K562 (cell line): ENCODE measurements at regions not wholly inside any gene's neighbourhood (a gene's known extent, or its start where the extent isn't known, plus 50 kb on each side); places are given as distances from the start of the nearest gene placed in this dataset.

Source experiments
- ATAC-seq: fragments of 200-7000 bp; cut with Tn5 transposase; 3 replicates; pipeline ENCODE4 v1.9.1; 2020; ENCODE audit warnings: moderate library complexity
- BruUV-seq: library from RNA; stranded (reverse); fragments of 400-500 nt; replicated peaks from 2 replicates; lab custom pipeline; 2021; lab: Mats Ljungman, UMichigan
- CTCF ChIA-PET: fragments of 300-600 bp; formaldehyde crosslinking; extraction: SDS; loops from one replicate; lab custom pipeline; 2021; ENCODE audit warnings: low intra/inter-chr PET ratio; lab: Yijun Ruan, JAX
- POLR2A ChIA-PET: fragments of 300-600, 350-650 bp; sonication (Branson Sonifier 250); formaldehyde crosslinking; extraction: SDS; loops from one replicate; lab custom pipeline; 2021; ENCODE audit warnings: antibody characterized with exemption, inconsistent platforms; lab: Yijun Ruan, JAX
- DNase-seq, 4 experiments: peaks; one replicate each; pipeline versions ENCODE4 v3.0.0 to v3.0.0-alpha.2; 2011 to 2018; ENCODE audit warnings: low spot score in 3 of 4, mixed read lengths in 3 of 4; ENCODE audit errors: extremely low read depth in 1 of 4
- FAIRE-seq: peaks from 2 replicates; lab custom pipeline; 2011; peaks lifted over from hg19 to GRCh38; lab: Jason Lieb, UNC
- H2AFZ ChIP-seq: 2 replicates; pipeline ENCODE4 v1.6.0; 2011; ENCODE audit warnings: low read depth, low read length, control low read depth, inconsistent platforms
- H3K27ac ChIP-seq: fragments of 200-600 bp; 3 replicates; pipeline ENCODE4 v1.8.0; 2011; ENCODE audit warnings: low read depth, mild to moderate bottlenecking, control low read depth, inconsistent platforms, low read length, moderate library complexity, mixed read lengths; ENCODE audit errors: extremely low read depth
- H3K27me3 ChIP-seq, 2 experiments: fragments of 300-600 bp in 1 of 2; 2 replicates in 1 of 2; 3 replicates in 1 of 2; pipeline versions ENCODE4 v1.6.0 to v1.8.0; 2011; ENCODE audit warnings: inconsistent platforms in 2 of 2, low read length in 2 of 2, mild to moderate bottlenecking in 1 of 2, mixed read lengths in 1 of 2, moderate library complexity in 1 of 2; ENCODE audit not compliant: control insufficient read depth in 2 of 2, insufficient read depth in 2 of 2
- H3K36me3 ChIP-seq: fragments of 300-600 bp; 3 replicates; pipeline ENCODE4 v1.8.0; 2011; ENCODE audit warnings: mild to moderate bottlenecking, low read length, inconsistent platforms; ENCODE audit not compliant: control insufficient read depth, insufficient read depth
- H3K4me1 ChIP-seq, 2 experiments: fragments of 200-600 bp in 1 of 2; replicated peaks in 1 of 2; 2 replicates in 1 of 2; 3 replicates in 1 of 2; pipeline versions ENCODE4 v1.5.1 to v1.8.0; 2011; ENCODE audit warnings: inconsistent platforms in 2 of 2, low read length in 2 of 2, mild to moderate bottlenecking in 1 of 2, mixed read lengths in 1 of 2, moderate library complexity in 1 of 2; ENCODE audit not compliant: control insufficient read depth in 2 of 2, insufficient read depth in 2 of 2
- H3K4me2 ChIP-seq: 2 replicates; pipeline ENCODE4 v1.6.1; 2011; ENCODE audit warnings: low read length, control low read depth, inconsistent platforms, mixed read lengths; ENCODE audit not compliant: insufficient read depth
- H3K4me3 ChIP-seq: fragments of 200-600 bp; sonication (generic), shearing (Covaris generic); 2 replicates; pipeline ENCODE4 v1.5.1; 2016; ENCODE audit warnings: control low read depth, inconsistent platforms
- H3K79me2 ChIP-seq: fragments of 200-600 bp; 3 replicates; pipeline ENCODE4 v1.8.0; 2011; ENCODE audit warnings: low read length, inconsistent platforms; ENCODE audit not compliant: control insufficient read depth, insufficient read depth
- H3K9ac ChIP-seq, 2 experiments: 2 replicates each; pipeline versions ENCODE4 v1.6.0 to v1.6.1; 2011; ENCODE audit warnings: low read depth in 2 of 2, low read length in 2 of 2, control low read depth in 1 of 2, inconsistent platforms in 1 of 2, mild to moderate bottlenecking in 1 of 2, mixed read lengths in 1 of 2; ENCODE audit not compliant: insufficient read depth in 1 of 2
- H3K9me1 ChIP-seq: one replicate; pipeline ENCODE4 v1.6.0; 2011; ENCODE audit warnings: inconsistent platforms, mild to moderate bottlenecking, low read length, moderate library complexity; ENCODE audit not compliant: control insufficient read depth, insufficient read depth
- H3K9me3 ChIP-seq: replicated peaks from 2 replicates; pipeline ENCODE4 v1.5.1; 2011; ENCODE audit warnings: low read depth, low read length, inconsistent platforms; ENCODE audit not compliant: control insufficient read depth, insufficient read depth
- H4K20me1 ChIP-seq: replicated peaks from 2 replicates; pipeline ENCODE4 v1.6.1; 2011; ENCODE audit warnings: low read length, inconsistent platforms, mixed read lengths; ENCODE audit not compliant: control insufficient read depth, insufficient read depth
- IRF2 ChIP-seq: sonication (generic); formaldehyde crosslinking; IDR thresholded peaks from 2 replicates; pipeline ENCODE4 v1.8.1; 2022; ENCODE audit warnings: mild to moderate bottlenecking, missing genetic modification reagents
- MAFG ChIP-seq: fragments of 450-650 bp; conservative IDR thresholded peaks from 2 replicates; pipeline ENCODE4 v1.6.1; 2016; ENCODE audit warnings: missing genetic modification characterization, missing compliant biosample characterization
- MXD1 ChIP-seq: fragments of 250-450 bp; sonication (Bioruptor Pico); IDR thresholded peaks from 2 replicates; pipeline ENCODE4 v1.8.0; 2021; ENCODE audit warnings: borderline replicate concordance, mild to moderate bottlenecking, moderate library complexity; ENCODE audit not compliant: poor library complexity, severe bottlenecking
- NEUROD1 ChIP-seq: fragments of 150-350 bp; IDR thresholded peaks from 2 replicates; pipeline ENCODE4 v1.6.1; 2014; ENCODE audit warnings: borderline replicate concordance, low read length, low read depth; ENCODE audit not compliant: partially characterized antibody
- NFYB ChIP-seq: IDR thresholded peaks from 2 replicates; pipeline ENCODE4 v1.6.1; 2011; ENCODE audit warnings: mild to moderate bottlenecking, moderate library complexity; ENCODE audit not compliant: insufficient read length; ENCODE audit errors: extremely low read depth
- NR2C1 ChIP-seq, 2 experiments: fragments of 450-650 bp; IDR thresholded peaks; 2 replicates each; pipeline ENCODE4 v1.6.1; 2017; ENCODE audit warnings: mild to moderate bottlenecking in 2 of 2, antibody characterized with exemption in 1 of 2, inconsistent platforms in 1 of 2, missing compliant biosample characterization in 1 of 2, missing genetic modification characterization in 1 of 2
- NRF1 ChIP-seq, 2 experiments: fragments of 450-650 bp; IDR thresholded peaks in 1 of 2; conservative IDR thresholded peaks in 1 of 2; 2 replicates each; pipeline ENCODE4 v1.6.1; 2014; ENCODE audit warnings: mild to moderate bottlenecking in 2 of 2
- PREB ChIP-seq: sonication (generic); formaldehyde crosslinking; IDR thresholded peaks from 2 replicates; pipeline ENCODE4 v1.8.1; 2023; ENCODE audit warnings: mild to moderate bottlenecking, missing genetic modification reagents
- PRPF4 ChIP-seq: fragments of 200-400 bp; formaldehyde crosslinking; IDR thresholded peaks from one replicate; pipeline ENCODE4 v1.6.1; 2017; ENCODE audit warnings: low read length, low read depth, mild to moderate bottlenecking; ENCODE audit not compliant: insufficient read depth, poor library complexity, severe bottlenecking
- SIN3B ChIP-seq: fragments of 450-650 bp; IDR thresholded peaks from 2 replicates; pipeline ENCODE4 v1.6.1; 2017; ENCODE audit warnings: low read depth, mild to moderate bottlenecking, moderate library complexity
- SMAD4 ChIP-seq: fragments of 250-450 bp; sonication (Bioruptor Pico); conservative IDR thresholded peaks from 2 replicates; pipeline ENCODE4 v1.8.0; 2021; ENCODE audit warnings: inconsistent platforms, mild to moderate bottlenecking, moderate library complexity
- SRSF9 ChIP-seq: fragments of 200-400 bp; formaldehyde crosslinking; IDR thresholded peaks from 2 replicates; pipeline ENCODE4 v1.6.1; 2017; ENCODE audit warnings: low read depth, low read length, borderline replicate concordance
- TCF7L2 ChIP-seq: fragments of 150-350 bp; IDR thresholded peaks from 2 replicates; pipeline ENCODE4 v1.6.1; 2016; ENCODE audit warnings: low read depth, mild to moderate bottlenecking, low read length, moderate library complexity
- ZBTB26 ChIP-seq: fragments of 450-650 bp; formaldehyde crosslinking; IDR thresholded peaks from 2 replicates; pipeline ENCODE4 v1.4.0; 2022; ENCODE audit warnings: missing genetic modification characterization
- ZNF445 ChIP-seq: fragments of 250-450 bp; sonication (Bioruptor Pico); IDR thresholded peaks from 2 replicates; pipeline ENCODE4 v1.4.0; 2020; ENCODE audit warnings: low read depth, mild to moderate bottlenecking, moderate library complexity
- ZNF707 ChIP-seq: fragments of 250-450 bp; sonication (Bioruptor Pico); conservative IDR thresholded peaks from 2 replicates; pipeline ENCODE4 v1.8.0; 2022; ENCODE audit warnings: inconsistent platforms, mild to moderate bottlenecking, moderate library complexity
- ZNF76 ChIP-seq: fragments of 250-450 bp; sonication (Bioruptor Pico); IDR thresholded peaks from 2 replicates; pipeline ENCODE4 v1.4.0; 2020; ENCODE audit warnings: mild to moderate bottlenecking, moderate library complexity, borderline replicate concordance
- WGBS: fragments of 100-300 bp; shearing (Covaris generic); methylation state at CpG from one replicate; pipeline ENCODE4 v1.1.6; 2016; ENCODE audit warnings: low coverage, mixed read lengths; ENCODE audit not compliant: insufficient coverage; ENCODE audit errors: missing lambda C conversion rate; 5-methylcytosine and 5-hydroxymethylcytosine counted together
- in situ Hi-C: fragments of 300-500 bp; cut with MboI; formaldehyde crosslinking; loops from 4 replicates; pipeline ENCODE4 v1.15.0; 2018; ENCODE audit warnings: inconsistent platforms, mixed read lengths
- intact Hi-C: fragments of 100-400 bp; cut with micrococcal nuclease; formaldehyde crosslinking; loops from 2 replicates; pipeline ENCODE4 v1.14.2; 2022

GRCh38 chr18:70693246-70693645 is 404.4 kb downstream of the SOCS6 start:
- Histone ChIP-seq H3K4me2 (no peak overlapping the region), H4K20me1 (no peaks in the 10 kb centered on the region), H3K27me3 (no peaks in the 10 kb centered on the region), H3K4me1 (no peaks in the 10 kb centered on the region), H3K4me3 (no peak overlapping the region), H3K9me1 (no peaks in the 10 kb centered on the region), H3K36me3 (no peaks in the 10 kb centered on the region), H3K27ac (no peak overlapping the region), H2AFZ (no peak overlapping the region), H3K9me3 (no peaks in the 10 kb centered on the region), H3K79me2 (no peaks in the 10 kb centered on the region), H3K9ac (no peak overlapping the region)
- no peak for ATAC-seq
- POLR2A ChIA-PET: no interaction called here
- no TSS peak for BruUV-seq
- DNase-seq: no peak
- 0% methylated on average over 5 of the region's 6 CpGs for WGBS
- TF ChIP-seq ZNF445 (no peak), IRF2 (CRISPR knock-in tag) (no peak), NEUROD1 (no peak), PREB (CRISPR knock-in tag) (no peak), NFYB (no peak), NRF1 (conservative IDR thresholded peaks at IDR 0.05 in 1 of 2, IDR thresholded peaks at IDR 0.05 in 1 of 2) (no peak), SIN3B (no peak), ZBTB26 (CRISPR knock-in tag) (no peak), ZNF76 (CRISPR knock-in tag) (no peak), TCF7L2 (no peak), PRPF4 (no peak), ZNF707 (CRISPR knock-in tag) (no peak), SRSF9 (no peak), SMAD4 (CRISPR knock-in tag) (no peak), MXD1 (CRISPR knock-in tag) (no peak), MAFG (tag) (no peak), NR2C1 (IDR thresholded peaks at IDR 0.05) (no peak), NR2C1 (tag; IDR thresholded peaks at IDR 0.05) (no peak)
- intact Hi-C loops: no loop called here
- in situ Hi-C loops: no loop called here
- FAIRE-seq: no peak
- CTCF ChIA-PET: no interaction called here
